ENCODE measurements at regions not wholly inside any gene's neighbourhood (a gene's known extent, or its start where the extent isn't known, plus 50 kb on each side); places are given as distances from the start of the nearest gene placed in this dataset.

GRCh38 chr4:54570822-54571221 lies 86.9 kb upstream of the KIT start:
- DNase-seq (ENCODE audit: low spot score) (no peak), ATAC-seq (ENCODE audit: low FRiP score) (no peak)
- no peak for TF ChIP-seq CTCF (IDR thresholded peaks at IDR 0.05)

- no peak for TF ChIP-seq CTCF (IDR thresholded peaks at IDR 0.05)
- DNase-seq (ENCODE audit: low spot score): no peak
- ATAC-seq (ENCODE audit: low FRiP score): no peak
These were observed 86.2 kb upstream of the KIT start for GRCh38 chr4:54571293-54572151.

GRCh38 chr4:54572152-54572542 lies 85.6 kb upstream of the KIT start:
- no peak for TF ChIP-seq CTCF (IDR thresholded peaks at IDR 0.05)
- DNase-seq (ENCODE audit: low spot score) (no peak), ATAC-seq (ENCODE audit: low FRiP score) (no peak)

GRCh38 chr4:54574500-54574899 lies 83.3 kb upstream of the KIT start:
- no peak for TF ChIP-seq CTCF (IDR thresholded peaks at IDR 0.05)
- ATAC-seq (ENCODE audit: low FRiP score) (no peak), DNase-seq (ENCODE audit: low spot score) (no peak)

- TF ChIP-seq CTCF (IDR thresholded peaks at IDR 0.05): no peak
- no peak for ATAC-seq (ENCODE audit: low FRiP score)
- no peak for DNase-seq (ENCODE audit: low spot score)
These were observed 81.8 kb upstream of the KIT start for GRCh38 chr4:54575919-54576318.

GRCh38 chr4:54581807-54582206 lies 76.0 kb upstream of the KIT start:
- no peak for ATAC-seq (ENCODE audit: low FRiP score)
- DNase-seq (ENCODE audit: low spot score): no peak
- no peak for TF ChIP-seq CTCF (IDR thresholded peaks at IDR 0.05)

- ATAC-seq (ENCODE audit: low FRiP score) (no peak), DNase-seq (ENCODE audit: low spot score) (no peak)
- no peak for TF ChIP-seq CTCF (IDR thresholded peaks at IDR 0.05)
These were observed 72.3 kb upstream of the KIT start for GRCh38 chr4:54585321-54586000.
